PFSK-1 (cell line): ENCODE measurements at regions not wholly inside any gene's neighbourhood (a gene's known extent, or its start where the extent isn't known, plus 50 kb on each side); places are given as distances from the start of the nearest gene placed in this dataset.
A peak's percentile ranks its signal among the peaks of the same experiment; 100 is the strongest.

Experiments used
- FOXP2 ChIP-seq: optimal IDR thresholded peaks from 2 replicates; pipeline ENCODE3; 2011; ENCODE audit warnings: borderline replicate concordance, control low read depth, inconsistent platforms; ENCODE audit not compliant: insufficient read depth; ENCODE audit errors: extremely low read length, extremely low read depth
- POLR2AphosphoS5 ChIP-seq: IDR thresholded peaks from 2 replicates; pipeline ENCODE4 v1.6.1; 2012; ENCODE audit warnings: low read depth, mild to moderate bottlenecking, control low read depth, low read length, moderate library complexity
- SIN3A ChIP-seq: IDR thresholded peaks from 2 replicates; pipeline ENCODE4 v1.6.1; 2012; ENCODE audit warnings: mild to moderate bottlenecking, low read length, moderate library complexity, borderline replicate concordance; ENCODE audit not compliant: insufficient read depth
- TAF1 ChIP-seq: IDR thresholded peaks from 2 replicates; pipeline ENCODE4 v1.6.1; 2012; ENCODE audit warnings: low read length, control low read depth, borderline replicate concordance; ENCODE audit not compliant: insufficient read depth
- TF ChIP-seq, protein P1 (sequence below), 2 experiments: IDR thresholded peaks; 2 replicates each; pipeline versions ENCODE4 v1.6.1 to v1.8.0; 2011 to 2012; ENCODE audit warnings: low read depth in 2 of 2, low read length in 2 of 2, control low read depth in 1 of 2, inconsistent platforms in 1 of 2, mild to moderate bottlenecking in 1 of 2, moderate library complexity in 1 of 2; ENCODE audit not compliant: insufficient read depth in 1 of 2

DNA sequence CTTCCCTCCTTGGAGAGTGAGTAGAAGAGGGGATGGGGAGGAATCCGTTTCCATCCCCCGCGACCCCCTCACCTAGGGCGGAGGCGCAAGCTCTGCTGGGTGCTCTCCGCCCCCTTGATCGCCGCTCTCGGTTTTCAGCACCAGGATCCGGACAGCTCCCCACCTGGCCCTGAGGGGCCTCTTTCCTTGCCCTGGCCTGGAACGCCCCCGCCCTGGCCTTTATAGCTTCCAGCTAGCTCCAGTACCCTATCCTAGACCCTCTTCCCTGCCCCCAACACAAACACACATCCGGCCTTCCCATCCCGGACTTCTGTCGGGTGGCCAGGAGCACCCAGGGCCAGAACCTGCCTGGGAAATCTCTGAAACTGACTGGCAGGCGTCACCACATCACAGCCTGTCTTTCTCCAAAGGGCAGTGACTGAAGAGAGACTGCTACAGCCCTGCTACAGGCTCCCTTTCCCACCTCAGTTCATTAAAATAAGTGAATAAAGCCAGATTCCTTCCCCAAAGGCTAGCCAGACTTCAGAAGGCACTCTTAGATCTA, 72.3 kb upstream of the LEP start:
- no peak for TF ChIP-seq FOXP2
- TF ChIP-seq, protein P1, sequence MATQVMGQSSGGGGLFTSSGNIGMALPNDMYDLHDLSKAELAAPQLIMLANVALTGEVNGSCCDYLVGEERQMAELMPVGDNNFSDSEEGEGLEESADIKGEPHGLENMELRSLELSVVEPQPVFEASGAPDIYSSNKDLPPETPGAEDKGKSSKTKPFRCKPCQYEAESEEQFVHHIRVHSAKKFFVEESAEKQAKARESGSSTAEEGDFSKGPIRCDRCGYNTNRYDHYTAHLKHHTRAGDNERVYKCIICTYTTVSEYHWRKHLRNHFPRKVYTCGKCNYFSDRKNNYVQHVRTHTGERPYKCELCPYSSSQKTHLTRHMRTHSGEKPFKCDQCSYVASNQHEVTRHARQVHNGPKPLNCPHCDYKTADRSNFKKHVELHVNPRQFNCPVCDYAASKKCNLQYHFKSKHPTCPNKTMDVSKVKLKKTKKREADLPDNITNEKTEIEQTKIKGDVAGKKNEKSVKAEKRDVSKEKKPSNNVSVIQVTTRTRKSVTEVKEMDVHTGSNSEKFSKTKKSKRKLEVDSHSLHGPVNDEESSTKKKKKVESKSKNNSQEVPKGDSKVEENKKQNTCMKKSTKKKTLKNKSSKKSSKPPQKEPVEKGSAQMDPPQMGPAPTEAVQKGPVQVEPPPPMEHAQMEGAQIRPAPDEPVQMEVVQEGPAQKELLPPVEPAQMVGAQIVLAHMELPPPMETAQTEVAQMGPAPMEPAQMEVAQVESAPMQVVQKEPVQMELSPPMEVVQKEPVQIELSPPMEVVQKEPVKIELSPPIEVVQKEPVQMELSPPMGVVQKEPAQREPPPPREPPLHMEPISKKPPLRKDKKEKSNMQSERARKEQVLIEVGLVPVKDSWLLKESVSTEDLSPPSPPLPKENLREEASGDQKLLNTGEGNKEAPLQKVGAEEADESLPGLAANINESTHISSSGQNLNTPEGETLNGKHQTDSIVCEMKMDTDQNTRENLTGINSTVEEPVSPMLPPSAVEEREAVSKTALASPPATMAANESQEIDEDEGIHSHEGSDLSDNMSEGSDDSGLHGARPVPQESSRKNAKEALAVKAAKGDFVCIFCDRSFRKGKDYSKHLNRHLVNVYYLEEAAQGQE (IDR thresholded peaks at IDR 0.05; ENCODE audit: insufficient read depth in 1 of 2, low read depth in 2 of 2, low read length in 2 of 2): peak; percentile 93 to 96

DNA sequence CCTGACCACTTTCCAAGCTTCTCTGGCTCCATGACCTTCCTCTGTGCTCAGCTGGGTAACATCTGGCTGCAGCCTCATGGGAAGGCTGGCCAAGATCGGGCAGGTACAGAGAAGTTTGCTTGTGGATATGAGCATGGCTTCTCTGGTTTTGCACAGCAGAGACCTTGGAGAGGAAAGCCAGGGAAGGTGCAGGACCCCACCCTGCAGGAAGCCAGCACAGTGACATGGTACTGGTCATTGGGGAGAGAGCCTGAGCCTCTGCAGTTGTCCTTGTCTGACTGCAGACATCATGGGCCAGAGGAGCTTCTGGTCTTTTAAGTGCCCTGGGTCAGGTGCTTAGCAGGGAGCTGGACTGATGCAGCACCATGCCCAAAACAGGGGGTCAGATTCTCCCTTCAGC, 70.6 kb upstream of the LEP start:
- TF ChIP-seq, protein P1 (IDR thresholded peaks at IDR 0.05; ENCODE audit: insufficient read depth in 1 of 2, low read depth in 2 of 2, low read length in 2 of 2): no peak
- TF ChIP-seq TAF1: no peak
- TF ChIP-seq FOXP2: no peak
- TF ChIP-seq SIN3A: no peak
- no peak for TF ChIP-seq POLR2AphosphoS5

DNA sequence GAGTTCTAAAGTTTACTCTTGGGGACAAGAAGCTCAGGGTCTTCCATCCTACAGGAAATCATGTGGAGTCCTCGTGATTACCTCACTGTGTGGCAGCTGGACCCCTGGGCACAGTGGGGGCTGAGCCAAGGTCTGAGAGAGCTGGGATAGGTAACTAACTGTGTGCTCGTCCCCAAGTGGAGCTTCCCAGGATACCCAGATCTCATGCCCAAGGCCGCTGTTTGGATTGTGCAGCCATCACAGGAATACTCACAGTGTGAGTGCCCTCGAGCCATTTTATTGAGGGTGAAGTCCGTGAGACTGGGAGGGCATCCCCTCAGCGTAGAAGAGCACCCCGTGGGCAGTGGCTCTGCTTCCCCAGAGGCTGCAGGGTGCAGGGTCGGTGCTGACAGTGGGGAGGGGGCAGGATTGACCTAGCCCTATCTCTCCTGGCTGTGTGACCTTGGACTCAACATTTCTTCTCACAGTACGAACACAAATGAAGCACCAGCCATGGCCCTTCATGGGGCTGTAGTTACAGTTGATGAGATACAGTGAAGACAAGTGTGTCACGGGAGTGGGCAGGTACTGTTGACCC, 69.6 kb upstream of the LEP start:
- TF ChIP-seq FOXP2 (no peak), SIN3A (no peak), TAF1 (no peak)
- TF ChIP-seq, protein P1 (IDR thresholded peaks at IDR 0.05; ENCODE audit: insufficient read depth in 1 of 2, low read depth in 2 of 2, low read length in 2 of 2): no peak

DNA sequence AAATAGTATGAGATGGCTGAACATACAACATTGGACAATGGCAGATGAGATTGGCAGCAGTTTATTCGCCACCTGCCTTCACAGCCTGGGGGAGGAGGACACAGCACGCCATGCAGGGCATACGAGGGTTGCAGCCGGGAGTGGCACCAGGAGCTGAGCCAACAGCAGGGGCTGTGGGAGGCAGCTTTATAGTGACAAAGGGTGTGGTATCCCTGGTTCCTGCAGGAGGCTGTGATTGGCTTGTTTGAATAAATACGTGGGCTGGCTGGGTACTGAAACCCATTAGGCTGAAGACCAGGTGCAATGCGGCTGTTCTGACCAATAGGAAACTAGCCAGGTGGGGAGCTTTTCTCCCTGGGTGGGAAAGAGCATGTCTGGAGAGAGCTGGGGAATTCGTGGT, 68.9 kb upstream of the LEP start:
- TF ChIP-seq, protein P1 (IDR thresholded peaks at IDR 0.05; ENCODE audit: insufficient read depth in 1 of 2, low read depth in 2 of 2, low read length in 2 of 2): no peak
- TF ChIP-seq FOXP2 (no peak), POLR2AphosphoS5 (no peak), TAF1 (no peak), SIN3A (no peak)

DNA sequence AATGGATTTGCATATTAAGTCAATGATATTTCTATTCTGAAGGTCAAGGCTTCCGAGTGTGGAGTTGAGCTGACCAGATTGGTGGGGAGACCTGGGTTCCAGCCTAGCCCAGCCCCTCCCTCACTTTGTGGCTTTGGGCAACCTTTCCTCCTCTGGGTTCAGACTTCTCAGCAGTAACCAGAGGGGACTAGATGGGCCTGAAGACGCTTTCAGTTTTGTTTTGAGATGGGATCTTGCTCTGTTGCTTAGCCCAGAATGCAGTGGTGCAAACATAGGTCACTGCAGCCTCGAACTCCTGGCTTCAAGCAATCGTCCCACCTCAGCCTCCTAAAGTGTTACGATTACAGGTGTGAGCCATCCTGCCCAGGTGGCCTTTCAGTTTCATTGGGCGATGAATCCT, 68.1 kb upstream of the LEP start:
- no peak for TF ChIP-seq SIN3A
- TF ChIP-seq FOXP2: no peak
- no peak for TF ChIP-seq POLR2AphosphoS5
- TF ChIP-seq, protein P1 (IDR thresholded peaks at IDR 0.05; ENCODE audit: insufficient read depth in 1 of 2, low read depth in 2 of 2, low read length in 2 of 2): no peak
- TF ChIP-seq TAF1: no peak
